GM23338 (cell line): ENCODE measurements at regions not wholly inside any gene's neighbourhood (a gene's known extent, or its start where the extent isn't known, plus 50 kb on each side); places are given as distances from the start of the nearest gene placed in this dataset.

Source experiments
- ATAC-seq: fragments of 200-7000 bp; cut with Tn5 transposase; 3 replicates; pipeline ENCODE4 v1.9.1; 2020
- DNase-seq: peaks from one replicate; pipeline ENCODE4 v3.0.0-alpha.2; 2015; ENCODE audit warnings: low spot score
- H2AFZ ChIP-seq: fragments of 200-600 bp; sonication (generic); 2 replicates; pipeline ENCODE4 v1.8.0; 2016; ENCODE audit warnings: antibody characterized with exemption, mild to moderate bottlenecking, moderate library complexity
- H3F3A ChIP-seq: fragments of 200-600 bp; sonication (generic); replicated peaks from 2 replicates; pipeline ENCODE4 v1.8.0; 2017; ENCODE audit warnings: antibody characterized with exemption, mixed run types, low read depth
- H3K27ac ChIP-seq: fragments of 200-600 bp; sonication (generic); 2 replicates; pipeline ENCODE4 v1.6.1; 2016; ENCODE audit warnings: low read depth
- H3K27me3 ChIP-seq: fragments of 200-600 bp; sonication (generic); 2 replicates; pipeline ENCODE4 v1.8.0; 2016; ENCODE audit warnings: mild to moderate bottlenecking, mixed run types, moderate library complexity; ENCODE audit not compliant: insufficient read depth
- H3K36me3 ChIP-seq: fragments of 200-600 bp; sonication (generic); 2 replicates; pipeline ENCODE4 v1.8.0; 2016; ENCODE audit warnings: mild to moderate bottlenecking; ENCODE audit not compliant: insufficient read depth
- H3K4me1 ChIP-seq: fragments of 200-600 bp; sonication (generic); 2 replicates; pipeline ENCODE4 v1.8.0; 2016; ENCODE audit warnings: mild to moderate bottlenecking, moderate library complexity; ENCODE audit not compliant: insufficient read depth
- H3K4me2 ChIP-seq: fragments of 200-600 bp; sonication (generic); 2 replicates; pipeline ENCODE4 v1.7.1; 2017; ENCODE audit warnings: mixed run types
- H3K4me3 ChIP-seq: fragments of 200-600 bp; sonication (generic); 2 replicates; pipeline ENCODE4 v1.6.1; 2016; ENCODE audit warnings: mixed run types
- H3K79me2 ChIP-seq: fragments of 200-600 bp; sonication (generic); replicated peaks from 2 replicates; pipeline ENCODE4 v1.8.0; 2017; ENCODE audit warnings: mild to moderate bottlenecking; ENCODE audit not compliant: insufficient read depth
- H3K9me2 ChIP-seq: fragments of 200-600 bp; sonication (generic); 2 replicates; pipeline ENCODE4 v1.8.0; 2017; ENCODE audit not compliant: insufficient read depth
- H4K20me1 ChIP-seq: fragments of 200-600 bp; sonication (generic); replicated peaks from 2 replicates; pipeline ENCODE4 v1.8.0; 2017; ENCODE audit warnings: mild to moderate bottlenecking; ENCODE audit not compliant: insufficient read depth
- H3K27ac Mint-ChIP-seq: 2 replicates; pipeline ENCODE4 v1.8.0; 2020; ENCODE audit warnings: inconsistent platforms, mild to moderate bottlenecking, moderate library complexity, mixed read lengths
- H3K27me3 Mint-ChIP-seq: 3 replicates; pipeline ENCODE4 v1.8.0; 2022; ENCODE audit warnings: low read depth, mild to moderate bottlenecking, moderate library complexity, mixed read lengths, inconsistent platforms; ENCODE audit not compliant: insufficient read depth, poor library complexity
- H3K36me3 Mint-ChIP-seq: 3 replicates; pipeline ENCODE4 v1.8.0; 2021; ENCODE audit warnings: low read depth, mild to moderate bottlenecking, inconsistent platforms, moderate library complexity, mixed read lengths
- H3K4me1 Mint-ChIP-seq: 3 replicates; pipeline ENCODE4 v1.8.0; 2020; ENCODE audit warnings: mild to moderate bottlenecking, inconsistent platforms, mixed read lengths
- H3K4me3 Mint-ChIP-seq: 3 replicates; pipeline ENCODE4 v1.8.0; 2021; ENCODE audit warnings: moderate library complexity, mild to moderate bottlenecking, inconsistent platforms, mixed read lengths
- H3K9me3 Mint-ChIP-seq: 3 replicates; pipeline ENCODE4 v1.8.0; 2020; ENCODE audit warnings: moderate library complexity, mild to moderate bottlenecking, inconsistent platforms, mixed read lengths
- CREB1 ChIP-seq: fragments of 250-450 bp; sonication (Bioruptor Pico); IDR thresholded peaks from 2 replicates; pipeline ENCODE4 v1.5.0; 2020; ENCODE audit warnings: low read depth, mild to moderate bottlenecking, moderate library complexity
- ETS1 ChIP-seq: IDR thresholded peaks from 2 replicates; pipeline ENCODE4 v1.6.1; 2016; ENCODE audit warnings: antibody characterized with exemption
- EZH2 ChIP-seq: fragments of 200-600 bp; sonication (generic); IDR thresholded peaks from one replicate; pipeline ENCODE4 v1.8.0; 2017; ENCODE audit warnings: antibody characterized with exemption, mild to moderate bottlenecking, low read depth; ENCODE audit not compliant: unreplicated experiment
- EZH2phosphoT487 ChIP-seq: fragments of 200-600 bp; sonication (generic); IDR thresholded peaks from one replicate; pipeline ENCODE4 v1.8.1; 2018; ENCODE audit warnings: antibody characterized with exemption; ENCODE audit not compliant: unreplicated experiment
- JUNB ChIP-seq: IDR thresholded peaks from one replicate; pipeline ENCODE4 v1.6.1; 2016; ENCODE audit warnings: antibody characterized with exemption; ENCODE audit not compliant: unreplicated experiment
- NANOG ChIP-seq: IDR thresholded peaks from 2 replicates; pipeline ENCODE4 v1.6.1; 2016; ENCODE audit warnings: antibody characterized with exemption, borderline replicate concordance
- POLR2AphosphoS5 ChIP-seq: IDR thresholded peaks from 2 replicates; pipeline ENCODE4 v1.6.1; 2016; ENCODE audit warnings: antibody characterized with exemption, low read depth
- REST ChIP-seq: IDR thresholded peaks from one replicate; pipeline ENCODE4 v1.6.1; 2018; ENCODE audit warnings: antibody characterized with exemption; ENCODE audit not compliant: unreplicated experiment
- STAT1 ChIP-seq: IDR thresholded peaks from one replicate; pipeline ENCODE4 v1.6.1; 2016; ENCODE audit warnings: antibody characterized with exemption; ENCODE audit not compliant: unreplicated experiment
- ZNF114 ChIP-seq: fragments of 250-450 bp; sonication (Bioruptor Pico); IDR thresholded peaks from 2 replicates; pipeline ENCODE4 v1.5.0; 2020; ENCODE audit warnings: mild to moderate bottlenecking, moderate library complexity
- ZNF331 ChIP-seq: fragments of 250-450 bp; sonication (Bioruptor Pico); IDR thresholded peaks from 2 replicates; pipeline ENCODE4 v1.5.0; 2020; ENCODE audit warnings: low read depth, mild to moderate bottlenecking, moderate library complexity
- ZNF462 ChIP-seq: fragments of 250-450 bp; sonication (Bioruptor Pico); IDR thresholded peaks from 2 replicates; pipeline ENCODE4 v1.5.0; 2020; ENCODE audit warnings: mild to moderate bottlenecking, moderate library complexity

- TF ChIP-seq REST: no peak
- TF ChIP-seq JUNB: no peak
Observed at GRCh38 chr16:86221085-86221484, 289.2 kb upstream of the FOXF1 start (continued).

- no peaks in the 10 kb centered on the region for H3K79me2 ChIP-seq
- DNase-seq (peak; percentile 39), ATAC-seq (peak; percentile 37; the same call in 2 of the 3 replicates)
- no peak overlapping the region for H3K27ac ChIP-seq
- no peaks in the 10 kb centered on the region for H3K9me3 Mint-ChIP-seq
- H2AFZ ChIP-seq: 0 out of 2 replicates have a peak overlapping the region, but pooled peaks have one; percentile 59
- H3K27me3 Mint-ChIP-seq: peaks cover 4% of the 10 kb centered on the region
- H4K20me1 ChIP-seq: no peaks in the 10 kb centered on the region
- H3K36me3 ChIP-seq: no peaks in the 10 kb centered on the region
- peaks cover 7% of the 10 kb centered on the region; the same call in 1 of the 2 replicates for H3K4me1 ChIP-seq
- no peaks in the 10 kb centered on the region for H3F3A ChIP-seq
- H3K9me2 ChIP-seq: no peaks in the 10 kb centered on the region
- no peak overlapping the region for H3K4me3 Mint-ChIP-seq
- no peaks in the 10 kb centered on the region for H3K27me3 ChIP-seq
- H3K4me1 Mint-ChIP-seq: peaks cover 7% of the 10 kb centered on the region
- H3K36me3 Mint-ChIP-seq: no peaks in the 10 kb centered on the region
- no peak overlapping the region for H3K4me3 ChIP-seq
- H3K4me2 ChIP-seq: no peak overlapping the region
- no peak overlapping the region for H3K27ac Mint-ChIP-seq
- no peak for TF ChIP-seq STAT1
- TF ChIP-seq ZNF114: no peak
- TF ChIP-seq POLR2AphosphoS5: no peak
- no peak for TF ChIP-seq REST
- TF ChIP-seq CREB1: no peak
- no peak for TF ChIP-seq EZH2
- no peak for TF ChIP-seq ZNF331 (CRISPR knock-in tag)
- no peak for TF ChIP-seq NANOG
- TF ChIP-seq ETS1: no peak
- no peak for TF ChIP-seq ZNF462 (CRISPR knock-in tag)
- no peak for TF ChIP-seq EZH2phosphoT487
Observed at GRCh38 chr16:86222547-86222946, 287.8 kb upstream of the FOXF1 start.
